PC-3 (cell line): ENCODE measurements at regions not wholly inside any gene's neighbourhood (a gene's known extent, or its start where the extent isn't known, plus 50 kb on each side); places are given as distances from the start of the nearest gene placed in this dataset.

Experiments
- ATAC-seq: fragments of 200-7000 bp; cut with Tn5 transposase; 2 replicates; pipeline ENCODE4 v1.9.1; 2020; ENCODE audit warnings: mild to moderate bottlenecking, moderate library complexity
- BruUV-seq: library from RNA; stranded (reverse); fragments of 400-500 nt; replicated peaks from 2 replicates; lab custom pipeline; 2021; lab: Mats Ljungman, UMichigan
- CTCF ChIA-PET: fragments of 300-600 bp; sonication (Branson Sonifier 250); formaldehyde crosslinking; loops from one replicate; lab custom pipeline; 2022; ENCODE audit warnings: antibody characterized with exemption; lab: Charles Lee
- POLR2A ChIA-PET: fragments of 300-600 bp; sonication (Branson Sonifier 250); formaldehyde crosslinking; loops from one replicate; lab custom pipeline; 2022; ENCODE audit warnings: antibody characterized with exemption; ENCODE audit not compliant: unreplicated experiment; lab: Charles Lee
- DNase-seq: peaks from one replicate; pipeline ENCODE4 v3.0.0-alpha.2; 2015
- H2AFZ ChIP-seq: fragments of 300-600 bp; sonication (generic); 2 replicates; pipeline ENCODE4 v1.6.0; 2016; ENCODE audit warnings: antibody characterized with exemption, low read length
- H3F3A ChIP-seq: fragments of 300-600 bp; sonication (generic); one replicate; pipeline ENCODE4 v1.6.0; 2017; ENCODE audit warnings: antibody characterized with exemption, low read length, control low read depth, mild to moderate bottlenecking; ENCODE audit not compliant: unreplicated experiment
- H3K27ac ChIP-seq: fragments of 300-600 bp; sonication (generic); 2 replicates; pipeline ENCODE4 v1.5.1; 2016; ENCODE audit warnings: mild to moderate bottlenecking, low read length
- H3K27me3 ChIP-seq: fragments of 300-600 bp; sonication (generic); 2 replicates; pipeline ENCODE4 v1.6.1; 2016; ENCODE audit warnings: low read length, mixed read lengths
- H3K36me3 ChIP-seq: fragments of 300-600 bp; sonication (generic); 2 replicates; pipeline ENCODE4 v1.6.1; 2016; ENCODE audit warnings: low read depth, mixed run types, low read length, mixed read lengths
- H3K4me1 ChIP-seq: fragments of 300-600 bp; sonication (generic); 2 replicates; pipeline ENCODE4 v1.5.1; 2016; ENCODE audit warnings: low read length; ENCODE audit not compliant: insufficient read depth
- H3K4me2 ChIP-seq: fragments of 300-600 bp; sonication (generic); 2 replicates; pipeline ENCODE4 v1.6.0; 2016; ENCODE audit warnings: low read length
- H3K4me3 ChIP-seq: fragments of 300-600 bp; sonication (generic); 2 replicates; pipeline ENCODE4 v1.5.1; 2016; ENCODE audit warnings: mild to moderate bottlenecking, low read length, mixed read lengths
- H3K79me2 ChIP-seq: fragments of 300-600 bp; sonication (generic); 2 replicates; pipeline ENCODE4 v1.6.1; 2017; ENCODE audit warnings: low read length, mixed read lengths
- H3K9ac ChIP-seq: fragments of 300-600 bp; sonication (generic); 2 replicates; pipeline ENCODE4 v1.6.0; 2016; ENCODE audit warnings: mild to moderate bottlenecking, low read length
- H3K9me2 ChIP-seq: fragments of 300-600 bp; sonication (generic); replicated peaks from 2 replicates; pipeline ENCODE4 v1.6.1; 2016; ENCODE audit warnings: mixed run types, low read length, mixed read lengths
- H3K9me3 ChIP-seq: fragments of 300-600 bp; sonication (generic); 2 replicates; pipeline ENCODE4 v1.6.1; 2016; ENCODE audit warnings: low read length, mixed read lengths
- H4K20me1 ChIP-seq: fragments of 300-600 bp; sonication (generic); 2 replicates; pipeline ENCODE4 v1.6.1; 2016; ENCODE audit warnings: low read length, mixed read lengths
- CTCF ChIP-seq: fragments of 300-600 bp; sonication (generic); conservative IDR thresholded peaks from 2 replicates; pipeline ENCODE4 v1.5.1; 2017; ENCODE audit warnings: antibody characterized with exemption, low read depth, mild to moderate bottlenecking, low read length
- EZH2 ChIP-seq: fragments of 300-600 bp; sonication (generic); IDR thresholded peaks from one replicate; pipeline ENCODE4 v1.6.1; 2017; ENCODE audit warnings: antibody characterized with exemption, mild to moderate bottlenecking, low read length; ENCODE audit not compliant: unreplicated experiment
- EZH2phosphoT487 ChIP-seq: fragments of 300-600 bp; sonication (generic); IDR thresholded peaks from 2 replicates; pipeline ENCODE4 v1.6.1; 2018; ENCODE audit warnings: mild to moderate bottlenecking, antibody characterized with exemption, low read length, borderline replicate concordance
- intact Hi-C: fragments of 100-400 bp; cut with micrococcal nuclease; formaldehyde crosslinking; loops from 2 replicates; pipeline ENCODE4 v1.9.0; 2023

- Histone ChIP-seq H3K4me3 (no peak overlapping the region), H3K27ac (no peak overlapping the region), H3K4me2 (no peak overlapping the region), H3K79me2 (no peaks in the 10 kb centered on the region), H2AFZ (no peak overlapping the region), H3K4me1 (peaks cover 15% of the 10 kb centered on the region), H3K9me3 (no peaks in the 10 kb centered on the region), H3K9me2 (no peaks in the 10 kb centered on the region), H3K36me3 (no peaks in the 10 kb centered on the region), H3F3A (peaks cover 5% of the 10 kb centered on the region), H3K9ac (no peak overlapping the region), H4K20me1 (peaks cover 3% of the 10 kb centered on the region; the same call in 1 of the 2 replicates), H3K27me3 (peaks cover 13% of the 10 kb centered on the region; the same call in 1 of the 2 replicates)
- DNase-seq (no peak), ATAC-seq (no peak)
- intact Hi-C loops, result no loop called here
- POLR2A ChIA-PET, result no interaction called here
- CTCF ChIA-PET, result no interaction called here
- TF ChIP-seq EZH2phosphoT487, result no peak
- TF ChIP-seq CTCF, result no peak
- TF ChIP-seq EZH2, result no peak
- BruUV-seq, result no TSS peak
Measured at GRCh38 chr21:16075649-16076282, 346.0 kb downstream of the USP25 start.

- H3K9me3 ChIP-seq, result no peaks in the 10 kb centered on the region
- no peak overlapping the region for H3K27ac ChIP-seq
- peaks cover 19% of the 10 kb centered on the region for H3K4me1 ChIP-seq
- no TSS peak for BruUV-seq
- peaks cover 5% of the 10 kb centered on the region for H3F3A ChIP-seq
- DNase-seq (no peak), ATAC-seq (no peak)
- H3K4me3 ChIP-seq, result no peak overlapping the region
- H3K9me2 ChIP-seq, result no peaks in the 10 kb centered on the region
- H3K36me3 ChIP-seq, result no peaks in the 10 kb centered on the region
- ChIA-PET POLR2A (no interaction called here), CTCF (no interaction called here)
- no peaks in the 10 kb centered on the region for H3K79me2 ChIP-seq
- intact Hi-C loops, result no loop called here
- H2AFZ ChIP-seq, result no peak overlapping the region
- TF ChIP-seq CTCF (no peak), EZH2phosphoT487 (no peak)
- H4K20me1 ChIP-seq, result peaks cover 3% of the 10 kb centered on the region; the same call in 1 of the 2 replicates
- H3K9ac ChIP-seq, result no peak overlapping the region
- H3K4me2 ChIP-seq, result no peak overlapping the region
- H3K27me3 ChIP-seq, result peaks cover 11% of the 10 kb centered on the region; the same call in 1 of the 2 replicates
Measured at GRCh38 chr21:16076465-16076864, 346.7 kb downstream of the USP25 start.

DNA sequence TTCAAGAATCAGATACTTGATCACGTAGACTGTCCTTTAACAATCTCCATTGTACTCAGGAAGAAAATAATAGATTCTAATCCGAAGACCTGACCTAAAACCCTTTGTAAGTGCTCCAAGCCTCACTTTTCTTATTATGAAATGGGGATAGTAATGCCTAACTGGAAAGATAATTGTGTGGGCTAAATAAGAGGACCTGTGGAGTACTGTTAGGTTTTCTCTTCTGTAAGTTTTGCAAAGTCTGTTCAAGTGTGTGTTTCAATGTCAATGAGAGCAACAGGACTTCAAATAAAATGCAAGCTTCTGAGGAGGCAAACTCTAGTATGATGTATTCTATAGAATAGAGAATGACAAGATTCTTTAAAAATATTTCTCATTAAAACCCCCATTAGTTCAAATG, 348.6 kb downstream of the USP25 start:
- intact Hi-C loops, result no loop called here
- ATAC-seq, result no peak
- Histone ChIP-seq H3K9me3 (no peaks in the 10 kb centered on the region), H3F3A (peaks cover 5% of the 10 kb centered on the region), H3K36me3 (no peaks in the 10 kb centered on the region), H2AFZ (no peak overlapping the region), H3K27me3 (peaks cover 7% of the 10 kb centered on the region; the same call in 1 of the 2 replicates), H4K20me1 (peaks cover 3% of the 10 kb centered on the region; the same call in 1 of the 2 replicates), H3K4me3 (no peak overlapping the region), H3K9me2 (no peaks in the 10 kb centered on the region), H3K79me2 (no peaks in the 10 kb centered on the region), H3K9ac (no peak overlapping the region), H3K4me2 (no peak overlapping the region), H3K4me1 (peaks cover 33% of the 10 kb centered on the region), H3K27ac (no peak overlapping the region)
- no peak for DNase-seq
- no TSS peak for BruUV-seq
- CTCF ChIA-PET, result no interaction called here
- POLR2A ChIA-PET, result no interaction called here
- TF ChIP-seq EZH2 (no peak), EZH2phosphoT487 (no peak), CTCF (no peak)
